Thyroid gland (tissue), 4 donors: ENCODE measurements at regions not wholly inside any gene's neighbourhood (a gene's known extent, or its start where the extent isn't known, plus 50 kb on each side); places are given as distances from the start of the nearest gene placed in this dataset.
"Not testable (repeated sequence)": the region's sequence is repeated elsewhere in the genome, so short reads cannot be mapped to it uniquely, and the experiment has no call there.

Experiments used
- DNase-seq, 2 donors: peaks; one replicate each; pipeline ENCODE4 v3.0.0-alpha.2; 2019
- H3K27ac ChIP-seq, 3 donors: fragments of 200-600 bp; sonication (generic); 1 replicate in 2 of 3; 2 replicates in 1 of 3; pipeline ENCODE4 v1.5.1; 2016 to 2019; ENCODE audit warnings: mild to moderate bottlenecking in 1 of 3, moderate library complexity in 1 of 3
- H3K27me3 ChIP-seq: fragments of 200-600 bp; sonication (generic); one replicate; pipeline ENCODE4 v1.5.1; 2019
- H3K36me3 ChIP-seq, 2 donors: fragments of 200-600 bp; sonication (generic); one replicate each; pipeline ENCODE4 v1.5.1; 2016 to 2019
- H3K4me1 ChIP-seq, 2 donors: fragments of 200-600 bp; sonication (generic); one replicate each; pipeline ENCODE4 v1.5.1; 2017 to 2019
- H3K4me3 ChIP-seq, 3 donors: fragments of 200-600 bp; sonication (generic); replicated peaks in 1 of 3; 1 replicate in 2 of 3; 2 replicates in 1 of 3; pipeline ENCODE4 v1.5.1; 2016; ENCODE audit warnings: mild to moderate bottlenecking in 1 of 3
- H3K9me3 ChIP-seq: fragments of 200-600 bp; sonication (generic); one replicate; pipeline ENCODE4 v1.5.1; 2017
- WGBS, 2 donors: methylation state at CpG; one replicate each; pipeline ENCODE4 v1.1.5; 2017; 5-methylcytosine and 5-hydroxymethylcytosine counted together
- intact Hi-C: fragments of 100-400 bp; cut with DNase I; formaldehyde crosslinking; loops from one replicate; pipeline ENCODE4 v1.15.1; 2023

DNA sequence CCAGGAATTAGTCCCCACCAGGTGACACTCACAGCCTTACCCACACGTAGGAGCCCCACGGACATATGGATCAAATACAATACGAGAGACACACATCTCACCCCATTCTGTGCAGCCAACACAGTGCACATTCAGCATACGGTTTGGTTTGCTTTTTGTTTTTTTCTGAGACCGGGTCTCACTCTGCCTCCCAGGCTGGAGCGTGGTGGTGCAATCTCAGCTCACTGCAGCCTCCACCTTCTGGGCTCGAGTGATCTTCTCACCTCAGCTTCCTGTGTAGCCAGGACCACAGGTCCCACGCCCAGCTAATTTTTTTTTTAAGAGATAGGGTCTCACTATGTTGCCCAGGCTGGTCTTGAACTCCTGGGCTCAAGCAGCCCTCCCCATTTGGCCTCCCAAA, 102.8 kb downstream of the POTEB start:
- WGBS, 2 donors: no CpG with 5 or more reads among the region's 8 CpGs
- H3K4me1 ChIP-seq, H3K27me3 ChIP-seq, H3K4me3 ChIP-seq, DNase-seq, H3K27ac ChIP-seq, H3K9me3 ChIP-seq, H3K36me3 ChIP-seq, intact Hi-C loops: not testable (repeated sequence)

DNA sequence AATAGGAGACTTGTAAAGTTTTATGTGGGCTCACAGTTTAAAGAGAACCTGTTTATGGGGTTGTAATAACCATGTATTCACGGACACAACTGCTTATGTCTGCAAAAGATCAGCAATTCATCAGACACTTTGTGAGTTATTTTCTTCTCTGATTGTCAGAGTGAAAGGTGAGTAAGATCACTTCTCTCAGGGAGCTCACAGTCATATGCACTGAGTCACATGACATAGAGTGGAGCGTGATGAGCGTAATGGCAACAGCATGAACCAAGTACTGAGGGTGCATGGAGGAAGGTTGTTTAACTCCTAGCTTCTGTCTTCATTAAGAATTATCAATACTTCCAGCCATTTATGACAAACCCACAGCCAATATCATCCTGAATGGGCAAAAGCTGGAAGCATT, 111.0 kb downstream of the POTEB start:
- H3K4me3 ChIP-seq, H3K4me1 ChIP-seq, H3K36me3 ChIP-seq, DNase-seq, H3K27ac ChIP-seq, intact Hi-C loops, H3K27me3 ChIP-seq, H3K9me3 ChIP-seq: not testable (repeated sequence)
- no CpG with 5 or more reads among the region's 3 CpGs for WGBS, 2 donors

DNA sequence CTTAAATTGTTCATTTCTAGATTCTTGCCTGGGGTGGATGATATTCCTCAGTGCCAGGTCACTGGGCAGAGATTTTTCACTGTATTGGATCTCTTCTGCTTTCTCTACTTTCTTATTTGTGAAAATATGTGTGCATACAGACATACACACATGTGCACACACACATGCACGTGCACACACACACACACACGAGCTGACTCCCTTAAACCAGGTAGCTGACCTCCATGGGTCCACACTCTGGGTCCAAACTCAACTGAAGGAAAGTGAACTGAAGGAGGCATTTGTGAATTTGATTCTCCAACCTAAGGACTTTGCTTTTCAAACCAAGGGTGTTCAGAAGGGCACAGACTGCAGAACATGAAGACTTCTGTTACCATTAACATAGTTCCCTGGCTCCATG, 113.8 kb downstream of the POTEB start:
- WGBS, 2 donors: 19% methylated on average over 2 of the region's 2 CpGs; no CpG with 5 or more reads in 1 of the 2 donors
- H3K27ac ChIP-seq, DNase-seq, H3K4me3 ChIP-seq, H3K27me3 ChIP-seq, H3K36me3 ChIP-seq, H3K4me1 ChIP-seq, intact Hi-C loops, H3K9me3 ChIP-seq: not testable (repeated sequence)

DNA sequence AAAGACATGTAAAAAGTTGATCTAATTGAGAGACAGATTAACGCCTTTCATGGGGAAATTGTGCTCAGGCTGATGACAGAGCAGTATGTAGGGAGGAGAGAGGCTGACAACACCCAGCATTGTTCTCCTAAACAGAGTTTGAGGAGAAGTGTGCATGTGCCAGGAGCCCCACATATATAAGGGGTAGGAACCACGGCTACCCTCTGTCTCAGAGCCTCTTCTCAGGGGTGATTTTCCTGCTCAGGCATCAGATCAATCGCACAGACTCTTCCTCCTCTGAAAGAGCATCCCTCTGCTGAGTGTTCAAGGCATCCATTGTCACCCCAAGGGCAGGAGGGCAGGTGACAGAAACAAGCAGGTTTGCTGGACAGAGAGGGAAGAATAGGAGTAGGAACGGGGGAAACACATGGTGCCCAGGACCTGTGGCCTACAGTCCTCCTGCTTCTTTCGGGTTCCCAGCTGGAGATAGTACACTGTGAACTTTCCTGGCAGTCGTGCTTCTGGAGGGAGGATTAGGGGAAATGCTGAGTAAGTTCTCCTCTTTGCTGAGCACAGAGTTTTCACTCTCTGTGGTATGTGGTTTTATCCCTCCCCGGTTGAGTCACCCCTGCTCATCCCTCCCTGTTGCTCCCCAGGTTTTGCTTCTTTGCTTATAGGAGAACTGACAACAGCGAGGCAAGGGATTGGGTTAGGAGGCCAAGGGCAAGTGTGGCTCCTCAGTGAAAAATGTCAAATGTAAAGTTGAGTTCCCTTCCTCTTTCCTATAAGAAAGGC, 117.1 kb downstream of the POTEB start:
- H3K4me1 ChIP-seq, intact Hi-C loops, H3K27me3 ChIP-seq, H3K36me3 ChIP-seq, DNase-seq, H3K27ac ChIP-seq, H3K4me3 ChIP-seq, H3K9me3 ChIP-seq: not testable (repeated sequence)
- WGBS, 2 donors: 35% methylated on average over 2 of the region's 8 CpGs; no CpG with 5 or more reads in 1 of the 2 donors

DNA sequence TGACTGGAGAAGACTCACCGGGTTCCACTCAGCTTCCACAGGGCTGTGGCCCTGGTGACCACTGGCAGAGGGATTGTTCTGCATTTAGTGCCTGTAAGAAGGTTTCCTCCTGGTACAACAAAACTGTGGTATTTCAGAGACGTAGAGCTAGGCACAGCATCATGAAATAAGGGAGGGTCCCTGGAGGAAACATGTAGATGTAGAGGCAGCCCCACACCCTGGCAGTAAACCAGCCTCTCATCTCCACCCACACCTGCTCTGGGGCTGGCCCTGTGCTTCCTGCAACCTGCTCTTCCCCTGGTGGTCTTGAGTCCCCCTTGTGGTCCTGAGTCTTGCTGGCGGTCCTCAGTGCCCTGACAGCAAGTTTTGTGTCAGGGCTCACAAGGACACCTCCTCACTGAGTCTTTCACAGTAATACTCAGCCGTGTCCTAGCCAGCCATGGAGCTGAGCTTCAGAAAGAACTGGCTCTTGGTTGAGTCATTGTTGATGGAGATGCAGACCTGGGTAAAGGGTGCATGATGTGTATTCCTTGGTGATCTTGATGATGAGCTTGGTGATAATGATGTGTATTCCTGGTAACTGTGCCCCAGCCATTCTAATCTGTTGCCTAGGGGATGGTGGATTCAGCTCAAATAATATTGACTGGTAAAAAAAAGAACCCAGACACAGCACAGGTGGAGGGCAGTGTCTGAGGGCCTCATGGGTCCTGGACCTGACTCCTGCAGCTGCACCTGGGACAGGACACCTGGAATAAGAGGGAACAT, 118.0 kb downstream of the POTEB start:
- DNase-seq, H3K4me1 ChIP-seq, intact Hi-C loops, H3K4me3 ChIP-seq, H3K27ac ChIP-seq, H3K36me3 ChIP-seq, H3K27me3 ChIP-seq, H3K9me3 ChIP-seq: not testable (repeated sequence)
- WGBS, 2 donors: no CpG with 5 or more reads among the region's 4 CpGs

DNA sequence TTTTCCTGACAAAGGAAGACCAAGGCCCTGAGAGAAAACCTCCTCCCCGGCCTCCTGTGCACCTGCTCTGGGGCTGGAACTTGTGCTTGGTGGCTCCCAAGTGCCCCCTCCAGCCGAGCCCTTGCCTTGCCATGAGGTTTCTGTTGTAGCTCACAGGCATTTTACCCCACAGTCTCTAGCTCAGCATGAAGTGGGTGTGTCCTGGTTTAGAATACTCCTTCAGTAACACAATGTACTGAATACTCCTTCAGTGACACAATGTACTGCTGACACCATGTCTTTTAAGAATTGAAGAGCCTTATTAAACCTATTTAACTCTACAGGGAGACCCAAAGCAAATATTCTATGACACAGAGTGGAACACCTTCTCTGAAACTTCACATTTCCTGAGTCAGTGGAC, 123.7 kb downstream of the POTEB start:
- H3K27ac ChIP-seq, H3K4me3 ChIP-seq, intact Hi-C loops, H3K27me3 ChIP-seq, H3K4me1 ChIP-seq, H3K36me3 ChIP-seq, DNase-seq, H3K9me3 ChIP-seq: not testable (repeated sequence)
- no CpG with 5 or more reads among the region's 2 CpGs for WGBS, 2 donors

DNA sequence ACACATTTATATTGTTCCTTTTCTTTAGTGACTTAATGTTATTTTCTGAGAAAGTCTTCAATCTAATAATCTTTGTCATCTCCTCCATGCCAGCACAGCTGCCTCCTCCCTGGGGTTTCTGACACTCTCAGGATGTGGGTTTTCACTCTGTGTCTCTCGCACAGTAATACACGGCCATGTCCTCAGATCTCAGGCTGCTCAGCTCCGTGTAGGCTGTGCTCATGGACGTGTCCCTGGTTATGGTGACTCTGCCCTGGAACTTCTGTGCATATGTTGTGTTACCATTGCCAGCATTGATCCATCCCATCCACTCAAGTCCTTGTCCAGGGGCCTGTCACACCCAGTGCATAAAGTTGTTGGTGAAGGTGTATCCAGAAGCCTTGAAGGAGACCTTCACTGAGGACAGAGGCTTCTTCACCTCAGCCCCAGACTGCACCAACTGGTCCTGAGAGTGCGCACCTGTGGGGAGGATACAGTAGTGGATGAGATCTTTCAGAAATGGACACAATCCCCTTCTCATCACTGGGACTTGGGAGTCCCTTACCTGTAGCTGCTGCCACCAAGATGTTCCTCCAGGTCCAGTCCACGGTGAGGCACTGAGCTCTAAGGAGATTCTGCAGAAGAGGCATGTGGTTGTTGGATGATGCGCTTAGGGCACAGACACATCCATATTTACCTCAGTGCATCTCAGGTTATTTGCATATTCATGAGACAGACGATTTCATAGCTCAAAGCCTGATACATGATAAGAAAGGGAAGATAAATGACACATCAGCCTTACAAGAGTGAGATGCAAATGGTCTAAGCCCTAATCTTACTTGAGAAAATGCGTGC, 125.2 kb downstream of the POTEB start:
- intact Hi-C loops, H3K4me3 ChIP-seq: not testable (repeated sequence)

DNA sequence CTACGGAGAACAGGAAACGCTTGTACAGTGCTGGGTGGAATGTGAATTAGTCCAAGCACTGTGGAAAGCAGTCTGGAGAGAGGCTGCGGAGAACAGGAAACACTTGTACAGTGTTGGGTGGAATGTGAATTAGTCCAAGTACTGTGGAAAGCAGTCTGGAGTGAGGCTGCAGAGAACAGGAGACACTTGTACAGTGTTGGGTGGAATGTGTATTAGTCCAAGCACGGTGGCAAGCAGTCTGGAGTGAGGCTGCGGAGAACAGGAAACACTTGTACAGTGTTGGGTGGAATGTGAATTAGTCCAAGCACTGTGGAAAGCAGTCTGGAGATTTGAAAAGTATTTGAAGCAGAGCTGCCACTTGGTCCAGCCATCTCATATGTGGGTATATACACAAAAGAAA, 128.4 kb downstream of the POTEB start:
- DNase-seq, H3K36me3 ChIP-seq, intact Hi-C loops, H3K4me1 ChIP-seq, H3K27ac ChIP-seq, H3K27me3 ChIP-seq, H3K9me3 ChIP-seq, H3K4me3 ChIP-seq: not testable (repeated sequence)
- WGBS, 2 donors: 75% methylated on average over 2 of the region's 5 CpGs; no CpG with 5 or more reads in 1 of the 2 donors

More for the DNA sequence above, 125.2 kb downstream of the POTEB start:
- WGBS, 2 donors: 100% methylated on average over 1 of the region's 9 CpGs; no CpG with 5 or more reads in 1 of the 2 donors
- H3K4me1 ChIP-seq, H3K27me3 ChIP-seq, H3K27ac ChIP-seq, DNase-seq, H3K36me3 ChIP-seq, H3K9me3 ChIP-seq: not testable (repeated sequence)

DNA sequence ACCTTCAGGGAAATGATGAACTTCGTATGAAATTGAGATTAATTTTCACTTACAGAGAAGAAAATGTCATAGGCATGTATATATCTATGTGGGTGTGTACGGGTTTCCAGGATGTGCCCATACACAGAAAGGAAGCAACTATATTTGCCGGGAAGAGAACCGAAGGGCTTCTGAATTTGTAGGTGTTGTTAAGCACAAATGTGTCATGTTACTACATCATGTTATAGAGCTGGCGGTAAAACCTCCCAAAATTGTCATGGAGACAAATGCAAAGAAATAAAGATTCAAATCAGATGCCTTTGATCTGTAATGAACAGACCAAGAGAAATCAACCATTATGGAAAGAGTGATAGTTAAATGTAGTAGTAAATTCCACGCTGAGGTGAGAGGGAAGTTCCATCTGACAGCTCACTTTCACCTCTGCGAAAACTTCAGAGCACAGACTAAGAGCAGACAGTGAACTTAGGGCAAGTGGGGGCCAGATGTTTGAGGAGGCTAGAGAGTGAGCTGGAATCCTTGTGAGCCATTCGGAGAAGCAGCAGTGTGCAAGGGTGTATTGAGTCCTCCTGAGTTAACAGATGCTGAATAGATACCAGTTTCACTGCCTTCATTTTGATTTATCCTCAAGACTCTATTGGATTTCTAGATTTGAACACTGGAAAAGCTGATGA, 133.2 kb downstream of the POTEB start:
- DNase-seq, H3K27ac ChIP-seq, H3K36me3 ChIP-seq, H3K4me1 ChIP-seq, H3K4me3 ChIP-seq, H3K27me3 ChIP-seq, H3K9me3 ChIP-seq, intact Hi-C loops: not testable (repeated sequence)
- WGBS, 2 donors: 85 to 87% methylated on average over 4 of the region's 8 CpGs

DNA sequence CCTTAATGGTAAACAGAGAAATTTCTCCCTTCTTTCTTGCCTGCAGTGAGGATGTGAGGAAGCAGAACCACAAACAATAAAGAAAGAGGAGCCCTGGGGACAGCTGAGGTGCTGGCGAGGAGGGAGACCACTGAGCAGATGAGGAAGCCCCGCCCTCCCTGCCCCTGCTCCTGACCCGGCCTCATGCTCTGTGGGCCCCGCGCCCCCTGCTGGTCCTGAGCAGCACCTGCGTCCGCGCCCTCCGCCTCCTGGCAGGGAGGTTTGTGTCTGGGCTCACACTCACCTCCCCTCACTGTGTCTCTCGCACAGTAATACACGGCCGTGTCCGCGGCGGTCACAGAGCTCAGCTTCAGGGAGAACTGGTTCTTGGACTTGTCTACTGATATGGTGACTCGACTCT, 135.5 kb downstream of the POTEB start:
- 93% methylated on average over 7 of the region's 16 CpGs; no CpG with 5 or more reads in 1 of the 2 donors for WGBS, 2 donors
- intact Hi-C loops: not testable (repeated sequence)

DNA sequence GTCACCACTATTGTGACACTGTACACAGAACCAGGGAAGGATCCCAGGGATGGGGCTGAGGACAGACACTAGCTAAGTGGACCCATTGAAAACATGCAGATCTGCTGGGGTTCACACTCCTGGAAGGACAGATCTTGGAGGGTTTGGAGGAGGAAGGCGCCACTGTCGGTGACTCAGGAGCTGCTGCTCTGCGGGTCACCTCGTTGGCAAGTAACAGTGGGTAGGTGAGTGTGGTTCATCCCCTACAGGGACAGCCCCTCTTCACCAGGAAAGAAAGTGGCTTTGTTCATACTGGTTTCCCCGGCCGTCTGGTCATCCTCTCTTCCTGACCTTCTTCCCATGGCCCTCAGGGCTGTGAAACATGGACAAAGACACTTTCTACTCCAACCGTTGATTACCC, 139.5 kb downstream of the POTEB start:
- no CpG with 5 or more reads among the region's 7 CpGs for WGBS, 2 donors
- intact Hi-C loops, H3K9me3 ChIP-seq, H3K36me3 ChIP-seq, H3K4me1 ChIP-seq, H3K27ac ChIP-seq, H3K27me3 ChIP-seq, H3K4me3 ChIP-seq, DNase-seq: not testable (repeated sequence)

More for the DNA sequence above, 135.5 kb downstream of the POTEB start:
- DNase-seq, H3K27ac ChIP-seq, H3K9me3 ChIP-seq, H3K4me1 ChIP-seq, H3K27me3 ChIP-seq, H3K36me3 ChIP-seq, H3K4me3 ChIP-seq: not testable (repeated sequence)

DNA sequence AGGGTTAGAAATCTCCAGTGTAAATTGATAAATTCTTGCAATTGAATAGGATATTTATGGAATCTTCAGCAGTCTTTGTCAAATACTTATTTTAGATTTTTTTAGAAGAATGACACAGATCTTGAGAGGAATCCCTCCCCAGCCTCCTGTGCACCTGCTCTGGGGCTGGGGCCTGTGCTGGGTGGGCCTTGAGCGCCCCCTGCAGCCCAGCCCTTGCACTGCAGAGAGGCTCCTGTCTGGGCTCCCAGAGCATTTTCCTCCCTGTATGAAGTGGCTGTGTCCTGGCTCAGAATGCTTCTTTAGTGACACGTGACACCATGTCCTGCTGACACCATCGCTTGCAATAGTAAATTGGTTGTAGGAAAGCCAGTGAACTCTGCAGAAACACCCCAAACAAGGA, 141.1 kb downstream of the POTEB start:
- H3K27me3 ChIP-seq, H3K4me3 ChIP-seq, H3K9me3 ChIP-seq, DNase-seq, H3K27ac ChIP-seq, intact Hi-C loops, H3K4me1 ChIP-seq, H3K36me3 ChIP-seq: not testable (repeated sequence)
- WGBS, 2 donors: no CpG with 5 or more reads among the region's 3 CpGs
